Common myeloid progenitor, CD34-positive (primary cell): ENCODE measurements at regions not wholly inside any gene's neighbourhood (a gene's known extent, or its start where the extent isn't known, plus 50 kb on each side); places are given as distances from the start of the nearest gene placed in this dataset.

Source experiments
- CTCF ChIA-PET: fragments of 350-600 bp; sonication (Branson Sonifier 250); formaldehyde crosslinking; loops from one replicate; lab custom pipeline; 2021; ENCODE audit warnings: antibody characterized with exemption; lab: Charles Lee
- POLR2A ChIA-PET: fragments of 350-600 bp; sonication (Branson Sonifier 250); formaldehyde crosslinking; loops from one replicate; lab custom pipeline; 2021; ENCODE audit warnings: antibody characterized with exemption; lab: Charles Lee
- DNase-seq, 3 donors: peaks; one replicate each; pipeline versions ENCODE4 v3.0.0 to v3.0.0-alpha.2; 2013
- H3K27ac ChIP-seq, 2 experiments: 1 replicate in 1 of 2; 2 replicates in 1 of 2; pipeline ENCODE4 v1.7.0; 2013; ENCODE audit warnings: inconsistent platforms in 2 of 2, low read length in 2 of 2, mild to moderate bottlenecking in 2 of 2, low read depth in 1 of 2, moderate library complexity in 1 of 2; ENCODE audit not compliant: severe bottlenecking in 2 of 2, insufficient read depth in 1 of 2, poor library complexity in 1 of 2
- H3K27me3 ChIP-seq, 5 experiments: replicated peaks in 2 of 5; 1 replicate in 3 of 5; 2 replicates in 2 of 5; pipeline versions ENCODE4 v1.6.1 to v1.7.0; 2013; ENCODE audit warnings: low read length in 4 of 5, mild to moderate bottlenecking in 2 of 5, moderate library complexity in 2 of 5, inconsistent platforms in 1 of 5; ENCODE audit not compliant: insufficient read depth in 5 of 5, control insufficient read depth in 4 of 5
- H3K36me3 ChIP-seq, 4 experiments: 1 replicate in 2 of 4; 2 replicates in 2 of 4; pipeline versions ENCODE4 v1.6.1 to v1.7.0; 2013; ENCODE audit warnings: low read length in 3 of 4, control low read depth in 1 of 4, mild to moderate bottlenecking in 1 of 4; ENCODE audit not compliant: control insufficient read depth in 4 of 4, insufficient read depth in 4 of 4
- H3K4me1 ChIP-seq, 4 experiments: 1 replicate in 3 of 4; 2 replicates in 1 of 4; pipeline versions ENCODE4 v1.6.1 to v1.7.1; 2013; ENCODE audit warnings: low read length in 3 of 4, mild to moderate bottlenecking in 3 of 4, control low read depth in 1 of 4, inconsistent platforms in 1 of 4, moderate library complexity in 1 of 4; ENCODE audit not compliant: control insufficient read depth in 4 of 4, insufficient read depth in 4 of 4; ENCODE audit errors: control extremely low read depth in 1 of 4
- H3K4me3 ChIP-seq, 7 experiments: 1 replicate in 4 of 7; 2 replicates in 3 of 7; pipeline versions ENCODE4 v1.5.1 to v1.7.0; 2013; ENCODE audit warnings: mild to moderate bottlenecking in 7 of 7, low read length in 6 of 7, moderate library complexity in 6 of 7, inconsistent platforms in 2 of 7, low read depth in 2 of 7, control low read depth in 1 of 7; ENCODE audit not compliant: insufficient read depth in 4 of 7, control insufficient read depth in 1 of 7; ENCODE audit errors: extremely low read depth in 1 of 7
- H3K9me3 ChIP-seq, 5 experiments: 1 replicate in 4 of 5; 2 replicates in 1 of 5; pipeline versions ENCODE4 v1.6.1 to v1.7.1; 2013; ENCODE audit warnings: low read length in 4 of 5, mild to moderate bottlenecking in 2 of 5, inconsistent platforms in 1 of 5, low read depth in 1 of 5, moderate library complexity in 1 of 5; ENCODE audit not compliant: control insufficient read depth in 4 of 5, insufficient read depth in 2 of 5; ENCODE audit errors: control extremely low read depth in 1 of 5
- WGBS: methylation state at CpG from one replicate; pipeline ENCODE4 v1.1.5; 2013; ENCODE audit not compliant: insufficient coverage; 5-methylcytosine and 5-hydroxymethylcytosine counted together

GRCh38 chr2:38130876-38131275 is 54.9 kb upstream of the CYP1B1 start:
- Histone ChIP-seq H3K36me3 (no peaks in the 10 kb centered on the region), H3K4me3 (no peak overlapping the region), H3K4me1 (peaks cover 0 to 28% (median 9%) of the 10 kb centered on the region in 4 experiments), H3K27ac (no peak overlapping the region), H3K27me3 (no peaks in the 10 kb centered on the region), H3K9me3 (peaks cover 0 to 16% (median 7%) of the 10 kb centered on the region in 5 experiments)
- ChIA-PET POLR2A (no interaction called here), CTCF (no interaction called here)
- DNase-seq = no peak
- 46% methylated on average over 2 of the region's 3 CpGs for WGBS

GRCh38 chr2:38129987-38130386 is 54.0 kb upstream of the CYP1B1 start:
- peak in 2 of 3 donors; percentile 27 to 60 for DNase-seq
- Histone ChIP-seq H3K27me3 (no peaks in the 10 kb centered on the region), H3K9me3 (peaks cover 0 to 16% (median 7%) of the 10 kb centered on the region in 5 experiments), H3K27ac (no peak overlapping the region), H3K4me1 (peaks cover 0 to 28% (median 9%) of the 10 kb centered on the region in 4 experiments), H3K4me3 (no peak overlapping the region), H3K36me3 (no peaks in the 10 kb centered on the region)
- WGBS = 46% methylated on average over 3 of the region's 3 CpGs
- ChIA-PET CTCF (no interaction called here), POLR2A (no interaction called here)

GRCh38 chr2:38129481-38129880 is 53.5 kb upstream of the CYP1B1 start:
- Histone ChIP-seq H3K4me3 (no peak overlapping the region), H3K36me3 (no peaks in the 10 kb centered on the region), H3K27me3 (no peaks in the 10 kb centered on the region), H3K9me3 (peaks cover 0 to 16% (median 7%) of the 10 kb centered on the region in 5 experiments), H3K27ac (no peak overlapping the region), H3K4me1 (peaks cover 0 to 28% (median 9%) of the 10 kb centered on the region in 4 experiments)
- POLR2A ChIA-PET = no interaction called here
- DNase-seq = no peak
- CTCF ChIA-PET = no interaction called here
- WGBS = 57% methylated on average over 1 of the region's 1 CpG

- Histone ChIP-seq H3K36me3 (no peaks in the 10 kb centered on the region), H3K4me1 (peaks cover 0 to 28% (median 9%) of the 10 kb centered on the region in 4 experiments), H3K9me3 (peaks cover 0 to 16% (median 7%) of the 10 kb centered on the region in 5 experiments), H3K4me3 (no peak overlapping the region), H3K27ac (no peak overlapping the region), H3K27me3 (no peaks in the 10 kb centered on the region)
- no peak for DNase-seq
- POLR2A ChIA-PET = no interaction called here
- WGBS = 81% methylated on average over 2 of the region's 2 CpGs
- CTCF ChIA-PET = interaction anchor here (1.1 to 1.3 kb wide), 2 partner anchors 12 to 33 kb away, joined by 3 read pairs; no protein-coding TSS in a partner anchor
These were observed 52.7 kb upstream of the CYP1B1 start for GRCh38 chr2:38128653-38129052.

- H3K9me3 ChIP-seq = peaks cover 0 to 16% (median 7%) of the 10 kb centered on the region in 5 experiments
- H3K4me1 ChIP-seq = peaks cover 0 to 28% (median 9%) of the 10 kb centered on the region in 4 experiments
- ChIA-PET CTCF (no interaction called here), POLR2A (no interaction called here)
- no peak overlapping the region for H3K27ac ChIP-seq
- H3K27me3 ChIP-seq = no peaks in the 10 kb centered on the region
- no peak overlapping the region for H3K4me3 ChIP-seq
- no peak for DNase-seq
- H3K36me3 ChIP-seq = no peaks in the 10 kb centered on the region
These were observed 51.3 kb upstream of the CYP1B1 start for GRCh38 chr2:38127277-38127676.

GRCh38 chr2:38125842-38126241 is 49.9 kb upstream of the CYP1B1 start:
- no CpG with 5 or more reads among the region's 3 CpGs for WGBS
- Histone ChIP-seq H3K27me3 (peaks cover 0 to 3% (median 0%) of the 10 kb centered on the region in 5 experiments), H3K4me1 (peaks cover 0 to 25% (median 7%) of the 10 kb centered on the region in 4 experiments), H3K4me3 (no peak overlapping the region), H3K27ac (no peak overlapping the region), H3K36me3 (no peaks in the 10 kb centered on the region), H3K9me3 (peaks cover 0 to 16% (median 7%) of the 10 kb centered on the region in 5 experiments)
- POLR2A ChIA-PET = interaction anchor here (0.6 kb wide), 1 partner anchor 359 kb away, joined by 4 read pairs; no protein-coding TSS in a partner anchor
- CTCF ChIA-PET = no interaction called here
- no peak for DNase-seq
